Embryonic facial prominence (tissue), 1 donor: ENCODE measurements at regions not wholly inside any gene's neighbourhood (a gene's known extent, or its start where the extent isn't known, plus 50 kb on each side); places are given as distances from the start of the nearest gene placed in this dataset.

ENCODE experiments used
- DNase-seq: peaks from one replicate; pipeline ENCODE4 v3.0.0-alpha.2; 2016; ENCODE audit errors: extremely low spot score

DNA sequence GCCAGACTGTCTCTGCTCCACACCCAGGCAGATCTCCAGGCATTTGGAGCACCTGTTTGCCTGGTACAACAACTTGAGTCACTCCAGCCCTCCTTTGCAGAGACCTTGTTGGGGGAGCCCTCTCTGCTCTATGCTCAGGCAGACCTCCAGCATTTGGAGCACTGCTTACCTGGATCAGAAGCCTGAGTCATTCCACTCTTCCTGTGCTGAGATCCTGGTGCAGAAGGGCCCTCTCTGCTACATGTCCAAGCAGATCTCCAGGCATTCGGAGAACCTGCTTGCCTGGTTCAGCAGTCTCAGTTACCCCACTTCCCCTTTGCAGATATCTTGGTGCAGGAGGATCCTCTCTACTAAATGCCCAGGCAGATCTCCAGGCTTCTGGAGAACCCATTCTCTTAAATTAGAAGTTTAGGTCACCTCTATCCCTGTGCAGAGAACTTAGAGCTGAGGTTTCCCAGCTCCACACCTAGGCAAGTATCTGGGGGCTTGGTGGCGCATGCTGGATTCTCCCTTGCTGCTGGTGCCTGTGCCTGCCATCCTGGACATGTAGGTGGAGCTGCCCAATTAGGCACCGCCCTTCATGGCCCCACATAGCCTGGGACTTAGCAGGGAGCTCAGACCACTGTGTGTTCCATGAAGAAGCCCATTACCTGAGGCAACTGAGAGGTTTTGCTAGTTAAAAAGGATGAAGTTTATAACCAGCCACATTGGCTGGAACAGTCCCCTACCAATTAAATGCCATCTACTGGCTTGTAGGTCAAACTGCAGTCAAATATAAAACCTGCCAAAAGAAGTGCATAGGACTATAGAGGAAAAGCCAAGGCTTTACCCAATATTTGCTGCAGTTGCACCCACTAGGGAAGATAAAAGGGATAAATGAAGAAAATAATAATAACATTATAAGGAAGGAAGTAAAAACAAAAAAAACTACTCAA, 97.6 kb upstream of the SLITRK6 start:
- DNase-seq: no peak

DNA sequence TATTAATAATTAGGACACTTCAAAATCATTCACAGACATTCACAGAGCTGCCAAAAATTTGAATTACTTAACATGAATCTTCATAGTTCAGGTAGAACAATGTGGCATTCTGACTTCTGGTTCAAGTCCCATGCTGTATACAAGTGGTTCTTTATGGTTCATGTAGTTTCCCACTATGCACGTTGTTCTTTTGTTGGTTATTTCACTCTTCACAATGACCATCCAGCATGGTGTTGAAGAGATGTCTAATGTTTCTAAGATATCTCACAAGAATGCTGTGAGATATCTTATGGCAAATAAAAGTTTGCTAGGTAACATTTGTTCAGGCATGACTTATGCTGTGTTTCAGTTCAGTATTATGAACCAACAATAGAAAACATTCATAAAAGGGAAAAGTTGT, 88.2 kb upstream of the SLITRK6 start:
- DNase-seq: no peak

DNA sequence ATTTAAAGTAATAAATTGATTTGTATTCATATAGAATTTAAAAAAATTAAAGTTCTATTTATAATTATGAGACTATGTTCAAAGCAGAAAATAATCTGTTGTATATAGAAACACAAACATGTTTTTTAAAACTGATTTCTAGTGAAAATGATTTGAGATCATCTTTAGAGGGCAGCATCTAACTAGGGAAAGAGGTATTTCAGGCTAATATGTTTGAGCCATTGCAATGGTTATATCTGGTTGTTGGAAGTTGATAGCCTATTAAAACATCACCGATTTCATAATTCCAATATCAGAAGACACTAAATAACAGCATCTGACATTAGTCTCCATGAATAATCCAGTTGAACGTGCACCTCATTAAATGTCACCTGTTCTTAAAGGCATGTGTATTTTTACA, 79.8 kb upstream of the SLITRK6 start:
- no peak for DNase-seq

- DNase-seq: no peak
These were observed 65.8 kb upstream of the SLITRK6 start for GRCh38 chr13:85864963-85865530.

GRCh38 chr13:85853901-85854663, 54.9 kb upstream of the SLITRK6 start:
- DNase-seq: no peak

GRCh38 chr13:85853161-85853894, 54.1 kb upstream of the SLITRK6 start:
- DNase-seq: no peak
